ENCODE measurements at regions not wholly inside any gene's neighbourhood (a gene's known extent, or its start where the extent isn't known, plus 50 kb on each side); places are given as distances from the start of the nearest gene placed in this dataset.

DNA sequence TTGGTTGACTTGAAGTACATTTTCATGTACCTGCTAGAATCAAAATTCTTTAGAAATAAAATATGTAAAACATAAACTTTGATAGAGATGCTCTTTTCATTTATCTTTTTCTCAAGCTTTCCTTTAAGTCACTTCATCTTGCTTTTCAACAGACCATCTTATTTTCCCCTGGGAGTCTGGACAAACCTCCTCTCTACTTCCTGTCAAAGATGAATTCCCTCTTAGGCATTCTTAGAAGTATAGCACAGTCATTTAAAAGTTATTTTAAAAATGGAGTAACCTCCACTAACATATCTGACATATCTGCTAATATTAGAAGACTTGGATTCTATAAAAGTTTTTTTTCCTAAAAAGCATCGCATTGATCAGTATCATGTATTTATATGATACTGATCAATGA is 84.8 kb upstream of the PAX6 start:
- no peak for DNase-seq

DNA sequence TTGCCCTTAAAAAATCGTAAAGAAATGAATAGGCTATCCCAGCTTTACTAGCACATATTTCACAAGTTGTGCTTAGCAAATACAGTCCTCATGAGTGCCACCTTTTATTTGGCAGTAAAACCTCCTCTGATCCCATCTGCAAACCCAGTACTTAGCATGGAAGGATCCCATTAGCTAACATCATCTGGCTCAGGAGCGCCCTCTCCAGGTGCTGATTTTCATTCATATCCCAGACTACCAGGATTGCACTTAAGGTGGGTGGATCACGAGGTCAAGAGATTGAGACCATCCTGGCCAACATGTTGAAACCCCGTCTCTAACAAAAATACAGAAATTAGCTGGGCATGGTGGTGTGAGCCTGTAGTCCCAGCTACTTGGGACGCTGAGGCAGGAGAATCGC is 76.1 kb upstream of the PAX6 start:
- no peak for DNase-seq

DNA sequence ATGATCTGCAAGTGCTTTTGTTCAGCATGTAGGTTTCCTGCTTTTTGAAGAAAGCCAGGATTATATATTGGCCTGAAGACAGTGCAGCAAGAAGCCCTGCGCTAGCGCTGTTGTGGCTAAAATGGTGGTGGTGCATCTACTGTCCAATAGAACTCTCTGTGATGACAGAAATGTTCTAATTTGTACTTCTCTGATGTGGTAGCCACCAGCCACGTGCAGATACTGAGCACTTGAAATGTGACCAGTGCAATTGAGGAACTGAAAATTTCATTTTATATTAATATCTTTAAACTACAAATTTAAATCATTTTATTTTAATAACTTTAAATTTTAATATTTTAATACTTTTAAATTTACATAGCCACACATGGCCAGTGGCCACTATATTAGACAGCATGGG is 73.0 kb upstream of the PAX6 start:
- no peak for DNase-seq

- no peak for DNase-seq
Observed at GRCh38 chr11:31883435-31883834, 72.3 kb upstream of the PAX6 start.

- no peak for DNase-seq
Observed at GRCh38 chr11:31882951-31883392, 71.8 kb upstream of the PAX6 start.

GRCh38 chr11:31881825-31882224 is 70.7 kb upstream of the PAX6 start:
- DNase-seq: no peak

- DNase-seq: no peak
Observed at GRCh38 chr11:31879681-31880080, 68.6 kb upstream of the PAX6 start.

GRCh38 chr11:31877863-31878262 is 66.7 kb upstream of the PAX6 start:
- DNase-seq: no peak

DNA sequence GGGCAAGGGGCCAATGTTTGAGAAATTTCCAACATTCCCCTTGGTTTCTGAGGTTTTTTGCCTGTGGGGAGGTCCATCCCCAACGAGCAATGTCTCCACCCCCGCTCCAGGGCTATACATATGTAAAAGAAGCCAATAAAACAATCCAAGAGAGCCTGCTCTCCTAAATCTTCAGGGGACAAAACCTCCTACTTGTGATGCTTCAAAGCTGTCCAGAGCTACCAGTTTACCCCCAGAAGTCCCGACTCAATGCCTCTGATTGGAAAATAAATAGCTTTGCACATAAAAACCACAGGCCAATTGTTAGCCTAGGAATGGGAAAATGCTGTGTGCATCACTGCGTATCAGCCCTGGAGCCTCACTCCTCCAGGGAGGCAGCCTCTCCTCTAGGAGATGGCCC is 66.0 kb upstream of the PAX6 start:
- DNase-seq: no peak

- no peak for DNase-seq
Observed at GRCh38 chr11:31875866-31876560, 64.9 kb upstream of the PAX6 start.

GRCh38 chr11:31874631-31875191 is 63.6 kb upstream of the PAX6 start:
- DNase-seq: no peak

GRCh38 chr11:31873124-31873523 is 62.0 kb upstream of the PAX6 start:
- no peak for DNase-seq

- no peak for DNase-seq
Observed at GRCh38 chr11:31872076-31872443, 60.9 kb upstream of the PAX6 start.

DNA sequence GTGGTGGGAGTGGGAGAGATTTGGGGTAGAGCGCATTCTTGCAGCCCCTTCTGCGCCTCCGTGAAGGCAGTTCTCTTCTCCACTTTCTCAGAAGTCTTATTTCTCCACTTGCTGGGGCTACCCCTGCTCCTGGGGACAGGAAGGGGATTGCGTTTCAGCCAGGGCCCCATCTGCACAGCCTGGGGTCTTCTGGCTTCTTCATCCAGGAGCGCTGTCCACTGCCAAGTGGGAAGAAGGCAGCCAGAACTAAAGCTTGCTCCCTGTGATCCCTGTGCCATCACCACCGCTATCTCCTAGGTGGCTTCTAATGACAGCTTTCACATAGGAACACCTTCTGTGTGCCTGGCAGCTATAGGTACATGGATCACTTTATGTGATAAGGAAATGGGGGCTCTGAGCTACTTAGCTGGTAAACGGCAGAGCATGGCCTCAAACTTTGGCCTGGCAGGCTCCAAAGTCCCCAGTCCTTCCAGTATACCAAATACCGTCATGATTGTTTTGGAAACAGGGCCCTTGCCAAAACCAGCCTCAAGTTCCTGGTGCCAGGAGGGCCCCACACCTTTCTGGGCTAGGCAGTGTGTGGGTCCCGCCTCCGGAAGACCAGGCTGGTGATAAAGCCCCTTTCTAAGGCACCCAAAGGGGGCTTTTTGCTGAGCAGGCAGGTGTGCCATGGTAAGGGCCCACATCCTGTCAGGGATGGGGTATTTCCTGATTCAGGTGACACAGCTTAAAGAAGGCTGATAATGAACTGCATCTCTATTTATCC is 60.4 kb upstream of the PAX6 start:
- DNase-seq: no peak

GRCh38 chr11:31870609-31871309 is 59.6 kb upstream of the PAX6 start:
- DNase-seq: peak in 1 of 2 donors; percentile 2

GRCh38 chr11:31869986-31870385 is 58.9 kb upstream of the PAX6 start:
- DNase-seq: no peak

DNA sequence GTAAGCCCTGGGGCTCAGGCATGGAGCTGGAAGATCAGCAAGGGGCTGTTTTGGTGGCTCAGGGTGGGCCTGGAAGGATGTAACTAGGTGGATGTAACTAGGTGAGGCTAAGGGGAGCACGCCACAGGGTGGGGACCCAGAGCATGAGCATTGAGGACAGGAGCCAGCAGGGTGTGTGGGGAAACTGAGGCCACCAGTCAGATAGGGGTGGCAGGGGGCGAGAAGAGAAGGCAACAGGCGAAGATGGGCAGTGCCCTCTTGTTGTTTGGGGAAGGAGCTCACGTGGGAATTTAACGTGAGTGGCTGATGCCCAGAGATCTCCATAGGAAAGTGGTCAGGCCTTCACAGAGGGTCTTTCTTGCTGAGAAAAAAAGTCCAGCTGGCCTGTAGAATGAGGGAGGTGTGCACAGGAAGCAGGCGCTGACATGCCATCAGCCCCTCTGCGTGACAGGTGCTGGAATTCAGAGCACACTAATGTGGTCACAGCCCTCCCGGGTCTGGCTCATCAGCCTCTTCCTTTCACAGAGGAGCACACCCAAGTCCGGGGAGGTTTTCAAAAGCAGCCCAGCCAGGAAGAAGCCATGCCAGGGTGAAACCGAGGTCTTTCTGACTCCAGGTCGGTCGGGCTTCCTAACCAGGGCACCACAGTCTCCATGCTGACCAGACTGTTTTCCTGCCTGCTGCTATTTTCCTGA is 54.6 kb upstream of the PAX6 start:
- DNase-seq: no peak

- DNase-seq: no peak
Observed at GRCh38 chr11:31863170-31863832, 52.2 kb upstream of the PAX6 start.

DNA sequence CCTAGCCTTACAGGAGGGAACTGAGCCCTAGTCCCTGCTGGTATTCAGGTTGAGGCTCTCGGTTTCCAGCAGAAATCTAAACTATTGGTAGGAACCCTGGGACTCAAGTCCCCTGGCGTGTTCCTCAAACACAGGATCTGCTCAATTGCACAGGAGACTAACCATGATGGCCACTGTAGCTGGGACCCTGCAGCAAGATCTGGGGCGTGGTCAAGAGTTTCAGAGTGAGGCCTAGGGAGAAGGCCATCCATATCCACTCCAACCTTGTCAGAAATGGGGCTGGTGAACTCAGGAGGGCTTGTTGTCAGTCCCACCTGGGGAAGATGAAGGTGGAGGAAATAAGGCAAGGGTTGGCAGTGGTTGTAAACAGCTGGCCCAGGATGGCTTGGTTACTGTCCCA is 49.9 kb upstream of the PAX6 start:
- DNase-seq: no peak
